ENCODE measurements at regions not wholly inside any gene's neighbourhood (a gene's known extent, or its start where the extent isn't known, plus 50 kb on each side); places are given as distances from the start of the nearest gene placed in this dataset.
A peak's percentile ranks its signal among the peaks of the same experiment; 100 is the strongest.

GRCh38 chr22:47298017-47298785 lies 535.8 kb downstream of the TBC1D22A start:
- DNase-seq, result no peak

DNA sequence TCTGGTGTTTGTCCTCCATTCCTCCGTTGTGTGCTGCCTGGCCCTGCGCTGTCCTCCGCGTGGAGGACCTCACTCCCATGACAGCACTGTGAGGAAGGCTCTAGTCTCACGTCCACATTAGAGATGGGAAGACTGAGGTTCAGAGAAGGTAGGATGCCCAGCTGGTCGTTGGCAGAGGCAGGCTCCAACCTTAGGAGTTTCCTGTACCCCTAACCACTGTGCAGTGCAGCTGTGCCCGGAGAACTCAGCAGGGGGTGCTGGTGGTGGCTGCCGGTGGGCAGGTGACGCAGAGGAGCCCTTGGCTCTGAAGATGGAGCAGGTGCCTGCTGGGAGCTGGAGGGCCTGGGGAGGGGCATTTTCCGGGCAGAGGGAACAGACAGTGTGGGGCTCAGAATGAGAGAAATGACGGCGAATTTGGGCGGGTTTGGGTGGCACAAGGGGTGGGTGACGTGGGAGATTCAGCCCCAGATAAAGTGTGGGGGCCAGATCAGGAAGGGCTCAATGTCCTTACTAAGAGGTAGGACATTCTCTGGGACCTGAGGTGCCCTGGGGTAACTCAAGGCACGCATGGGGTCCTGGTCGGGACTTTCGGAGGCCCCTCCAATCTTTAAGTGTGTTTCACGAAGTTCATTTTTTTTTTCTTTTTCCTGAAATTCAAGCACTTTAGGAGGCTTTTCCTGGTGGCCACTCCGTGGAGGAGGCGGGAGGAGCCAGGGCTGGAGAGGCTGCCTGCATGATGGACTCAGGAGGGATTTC lies 535.0 kb downstream of the TBC1D22A start:
- DNase-seq, result no peak

GRCh38 chr22:47296405-47297260 lies 534.2 kb downstream of the TBC1D22A start:
- peak in 1 of 2 experiments; percentile 14 for DNase-seq

GRCh38 chr22:47295982-47296381 lies 533.5 kb downstream of the TBC1D22A start:
- peak in 1 of 2 experiments; percentile 1 for DNase-seq

DNA sequence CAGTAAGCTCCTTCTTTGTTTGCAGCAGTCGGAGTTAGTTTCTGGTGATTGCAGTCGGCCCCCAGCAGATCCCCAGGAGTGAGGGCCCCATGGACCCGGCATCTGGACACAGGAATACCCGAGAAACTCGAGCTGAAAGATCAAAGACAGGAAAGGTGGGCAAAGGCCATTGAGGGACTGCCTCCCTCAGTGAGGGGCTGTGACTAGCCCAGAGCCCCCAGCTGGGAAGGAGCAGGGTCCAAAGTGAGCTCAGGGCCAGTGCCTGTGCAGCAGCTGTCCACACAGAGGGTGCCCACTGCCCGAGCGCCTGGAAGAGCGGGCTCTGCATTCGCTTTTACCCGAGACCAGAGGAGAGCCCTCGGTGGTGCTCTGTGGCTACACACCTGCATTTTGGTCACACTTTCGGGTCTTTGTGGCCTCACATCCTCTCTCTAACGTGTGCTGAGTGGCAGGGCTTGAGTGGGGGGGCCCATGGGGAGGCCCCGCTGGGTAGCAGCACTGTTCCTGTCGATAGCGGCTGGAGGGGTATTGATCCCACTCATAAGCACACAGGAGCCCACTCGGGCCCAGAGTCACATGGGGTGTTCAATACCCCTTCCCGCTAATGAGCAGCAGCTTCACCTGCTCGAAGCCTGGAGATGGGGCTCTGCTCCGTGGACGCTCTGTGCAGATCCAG lies 532.9 kb downstream of the TBC1D22A start:
- DNase-seq, result peak in 1 of 2 experiments; percentile 3

DNA sequence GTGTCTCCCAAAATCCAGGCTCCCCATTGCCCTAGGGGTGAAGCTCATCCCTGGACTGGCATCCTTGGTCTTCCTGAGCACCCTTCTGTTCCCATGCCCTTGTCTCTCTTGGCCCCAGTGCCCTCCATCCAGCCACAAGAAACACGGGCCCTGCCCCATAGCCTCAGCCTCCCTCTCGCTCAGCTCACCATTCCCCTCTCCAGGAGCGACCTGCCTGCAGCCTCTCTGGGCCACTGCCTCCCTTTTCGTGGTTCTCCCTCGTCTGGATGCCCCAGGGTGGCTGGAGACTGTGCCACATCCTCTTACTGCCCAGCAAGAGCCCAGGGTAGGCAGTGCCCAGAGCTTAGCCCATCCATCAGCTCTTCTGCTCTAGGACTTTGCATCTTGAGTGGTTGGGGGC lies 532.1 kb downstream of the TBC1D22A start:
- no peak for DNase-seq

DNA sequence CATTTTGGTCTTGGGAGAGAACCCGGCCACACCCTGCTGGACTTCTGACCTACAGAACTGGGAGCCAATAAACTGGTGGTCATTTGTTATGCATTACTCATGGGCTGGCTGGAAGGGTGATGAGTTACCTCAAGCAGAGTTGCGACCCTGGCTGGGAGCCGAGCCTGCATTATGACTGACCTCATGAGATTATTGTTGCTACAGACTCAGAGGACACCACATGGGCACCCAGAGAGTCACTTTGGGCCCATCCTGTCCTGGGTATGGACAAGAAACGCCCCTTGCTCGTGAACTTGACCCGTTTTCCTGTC lies 531.7 kb downstream of the TBC1D22A start:
- DNase-seq, result no peak

DNA sequence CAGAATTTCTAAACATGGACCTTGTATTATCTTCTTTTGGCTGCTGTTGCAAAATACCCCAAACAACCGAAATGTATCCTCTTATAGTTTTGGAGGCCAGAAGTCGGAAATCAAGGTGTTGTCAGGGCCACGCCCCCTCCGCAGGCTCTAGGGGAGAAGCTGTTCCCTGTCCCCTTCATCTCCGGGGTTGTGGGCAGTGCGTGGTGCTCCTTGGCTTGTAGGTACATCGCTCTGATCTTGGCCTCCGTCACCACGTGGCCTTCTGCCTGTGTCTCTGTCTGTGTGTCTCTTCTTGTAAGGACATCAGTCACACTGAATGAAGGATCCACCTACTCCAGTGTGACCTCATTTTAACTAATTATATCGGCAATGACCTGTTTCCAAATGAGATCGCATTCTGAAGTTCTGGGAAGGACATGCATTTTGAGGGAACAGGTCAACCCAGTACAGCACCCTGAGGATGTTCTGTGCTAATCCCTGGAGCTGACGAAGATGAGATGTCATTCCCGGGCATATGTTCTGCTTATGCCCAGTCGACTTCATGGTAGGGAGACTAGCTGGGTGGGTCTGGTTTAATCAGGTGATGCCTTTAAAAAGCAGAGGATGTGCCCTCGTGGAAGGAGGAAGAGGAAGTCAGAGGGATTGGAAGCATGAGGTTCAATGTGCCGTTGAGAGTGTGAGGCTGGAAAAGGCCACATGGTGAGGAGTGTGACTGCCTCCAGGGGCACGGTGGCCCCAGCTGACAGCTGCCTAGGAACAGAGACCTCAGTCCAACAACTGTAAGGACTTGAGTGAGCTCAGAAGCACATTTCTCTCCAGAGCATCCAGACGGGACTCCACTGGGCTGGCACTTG lies 531.1 kb downstream of the TBC1D22A start:
- DNase-seq, result no peak

GRCh38 chr22:47292546-47293320 lies 530.3 kb downstream of the TBC1D22A start:
- no peak for DNase-seq

DNA sequence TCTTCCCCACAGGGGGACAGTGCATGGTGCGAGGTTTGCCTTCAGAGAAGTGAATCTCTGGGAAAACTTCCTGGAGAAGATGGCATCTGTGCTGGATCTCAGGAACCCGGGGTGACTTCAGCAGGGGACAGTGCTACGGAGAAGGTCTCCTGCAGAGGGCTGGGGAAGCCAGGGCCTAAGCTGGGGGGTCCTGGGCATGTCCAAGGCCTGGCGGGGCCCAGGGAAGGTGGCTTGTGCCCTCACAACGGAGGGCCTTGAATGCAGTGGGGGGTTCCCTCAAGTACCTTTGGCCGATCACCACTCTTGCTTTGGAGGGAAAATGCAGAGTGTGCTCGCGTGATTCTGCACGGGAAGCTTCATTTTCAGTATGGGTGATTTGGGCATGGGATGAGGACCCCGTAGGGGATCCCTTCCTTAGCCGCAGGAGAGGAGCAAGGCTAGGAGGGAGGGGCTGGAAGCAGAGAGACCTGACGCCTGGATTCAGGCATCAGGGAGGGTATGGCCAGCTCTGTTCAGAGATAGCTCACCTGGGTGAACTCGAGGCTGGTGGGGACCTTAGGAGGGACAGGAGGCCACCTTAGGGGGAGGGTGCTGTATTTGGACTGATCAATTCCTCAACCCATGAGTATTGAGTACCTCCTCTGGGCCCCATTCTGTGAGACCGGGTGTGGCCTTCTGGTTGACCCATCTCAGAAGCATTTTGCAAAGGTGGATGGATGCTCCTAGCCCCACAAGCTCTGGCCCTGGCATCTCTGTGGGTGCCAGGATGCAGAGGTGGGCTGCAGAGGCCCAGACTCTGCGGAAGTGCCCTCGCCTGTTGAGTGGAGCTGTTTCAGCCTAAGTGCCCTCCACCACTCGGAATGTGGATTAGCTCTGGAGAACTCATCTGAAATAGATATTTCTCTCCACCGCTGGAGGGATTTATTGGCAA lies 529.4 kb downstream of the TBC1D22A start:
- no peak for DNase-seq

DNA sequence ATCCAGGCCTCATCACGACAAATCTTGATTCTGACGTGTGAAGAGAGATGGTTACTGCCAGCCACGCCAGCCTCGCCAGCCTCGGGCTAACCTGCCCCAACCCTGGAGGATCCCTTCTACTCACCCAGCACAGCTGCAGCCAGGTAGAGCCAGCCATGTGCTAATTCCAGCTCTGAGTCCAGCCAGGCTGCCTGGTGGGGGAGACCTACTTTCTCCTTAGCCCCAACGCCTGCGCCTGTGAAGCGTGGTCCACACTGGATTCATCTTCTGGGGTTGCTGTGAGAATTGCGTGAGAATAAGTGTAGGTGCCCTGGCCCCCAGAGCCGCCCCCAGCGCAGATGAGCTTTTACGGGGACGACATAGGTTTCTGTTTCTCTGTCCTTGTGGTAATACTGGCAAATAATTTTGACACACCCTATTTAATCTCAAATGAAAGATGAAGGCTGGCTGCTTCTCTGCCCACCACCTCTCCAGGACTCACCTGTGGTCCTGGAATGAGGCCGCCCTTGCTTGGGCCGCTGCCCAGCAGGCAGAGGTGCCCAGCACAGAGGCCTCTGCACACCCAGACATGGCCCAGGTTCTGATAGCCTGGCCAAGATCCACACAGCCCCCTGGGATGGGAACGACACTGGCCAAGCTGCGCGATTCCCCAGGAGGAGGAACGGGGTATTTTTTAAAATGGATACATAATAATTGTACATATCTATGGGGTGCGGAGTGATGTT lies 528.4 kb downstream of the TBC1D22A start:
- no peak for DNase-seq

GRCh38 chr22:47289336-47289985 lies 527.0 kb downstream of the TBC1D22A start:
- DNase-seq, result no peak

DNA sequence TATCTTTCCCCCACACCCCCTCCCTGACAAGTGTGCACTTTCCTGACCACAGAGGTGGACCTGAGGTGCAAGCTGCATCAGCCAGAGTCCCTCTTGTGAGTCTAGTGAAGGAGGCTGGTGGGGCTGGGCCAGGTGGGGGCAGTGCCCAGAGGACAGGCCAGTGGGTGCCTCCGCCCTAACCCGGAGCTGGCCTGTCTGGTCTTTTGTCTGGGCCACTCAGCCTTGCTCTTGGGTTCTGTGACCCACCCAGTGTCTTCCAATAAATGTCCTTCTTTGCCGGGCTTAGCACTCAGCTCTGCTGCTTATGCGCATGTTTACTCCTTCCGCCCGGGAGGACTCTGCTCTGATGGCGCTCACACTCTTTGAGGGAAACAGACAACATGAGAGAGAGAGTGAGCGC lies 526.2 kb downstream of the TBC1D22A start:
- no peak for DNase-seq

GRCh38 chr22:47287516-47287915 lies 525.1 kb downstream of the TBC1D22A start:
- no peak for DNase-seq

- no peak for DNase-seq
Observed at GRCh38 chr22:47286590-47286989, 524.1 kb downstream of the TBC1D22A start.

GRCh38 chr22:47285981-47286380 lies 523.5 kb downstream of the TBC1D22A start:
- no peak for DNase-seq

DNA sequence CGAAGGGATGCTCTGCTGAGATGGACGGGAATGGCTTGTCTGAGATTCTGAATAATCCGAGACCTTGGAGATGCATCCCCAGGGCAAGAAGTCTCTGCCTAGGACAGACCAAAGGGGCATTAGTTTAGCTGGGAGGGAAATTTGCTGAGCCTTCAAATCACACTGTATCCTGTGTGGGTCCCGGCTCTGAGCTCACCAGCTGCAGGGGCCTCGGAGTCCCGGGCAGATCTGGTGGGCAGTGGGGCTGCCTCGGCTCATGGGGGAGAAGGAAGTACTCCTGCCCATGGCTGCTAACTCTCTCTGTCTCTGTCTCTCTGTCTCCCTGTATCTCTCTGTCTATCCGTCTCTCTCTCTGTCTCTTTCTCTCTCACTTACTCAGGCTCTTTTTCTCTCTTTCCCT lies 522.4 kb downstream of the TBC1D22A start:
- DNase-seq, result no peak

GRCh38 chr22:47284360-47284759 lies 521.9 kb downstream of the TBC1D22A start:
- no peak for DNase-seq

Data from activated T-cell treated with anti-CD3 and anti-CD28 coated beads, Interleukin-2, amount 50 U/mL, for 48 hours (primary cell).